Loucy (cell line): ENCODE measurements at regions not wholly inside any gene's neighbourhood (a gene's known extent, or its start where the extent isn't known, plus 50 kb on each side); places are given as distances from the start of the nearest gene placed in this dataset.

Experiments
- EZH2phosphoT487 ChIP-seq: fragments of 200-600 bp; IDR thresholded peaks from 2 replicates; pipeline ENCODE4 v1.6.1; 2018; ENCODE audit warnings: antibody characterized with exemption, mild to moderate bottlenecking, moderate library complexity, borderline replicate concordance
- TF ChIP-seq, protein P1 (sequence below): fragments of 200-600 bp; sonication (generic); conservative IDR thresholded peaks from 2 replicates; pipeline ENCODE4 v1.5.1; 2014; ENCODE audit warnings: mild to moderate bottlenecking, antibody characterized with exemption, low read length

DNA sequence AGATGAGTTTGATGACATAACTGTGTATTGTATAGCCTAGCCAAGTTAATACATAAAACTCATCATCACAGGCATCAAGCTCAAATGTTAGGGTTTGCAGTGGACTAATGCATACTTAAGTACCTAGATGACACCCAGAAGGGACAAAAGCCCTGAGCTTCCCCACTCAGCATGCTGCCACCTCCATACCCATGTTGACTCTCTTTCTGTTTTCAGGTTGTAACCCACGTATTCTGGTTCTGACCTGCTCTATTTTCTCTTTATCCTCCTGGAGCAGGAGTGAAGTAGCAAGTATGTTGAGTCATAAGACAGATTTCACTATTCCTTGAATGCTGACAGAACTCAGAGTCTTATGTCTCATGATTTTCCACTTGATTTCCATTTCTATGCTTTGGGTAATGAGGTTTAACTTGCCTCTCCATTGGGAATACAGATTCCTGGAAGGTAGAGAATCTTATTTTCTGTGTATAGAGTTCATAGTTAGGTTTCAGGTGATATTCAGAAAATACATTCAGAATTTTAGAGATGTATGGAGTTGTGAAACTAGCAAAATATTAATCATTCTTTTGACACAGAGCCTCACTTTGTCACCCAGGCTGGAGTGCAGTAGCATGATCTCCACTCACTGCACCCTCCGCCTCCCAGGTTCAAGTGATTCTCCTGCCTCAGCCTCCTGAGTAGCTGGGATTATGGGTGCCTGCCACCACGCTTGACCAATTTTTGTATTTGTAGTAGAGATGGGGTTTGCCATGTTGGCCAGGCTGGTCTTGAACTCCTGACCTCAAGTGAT lies 122.5 kb upstream of the KCNJ15 start:
- TF ChIP-seq, protein P1, sequence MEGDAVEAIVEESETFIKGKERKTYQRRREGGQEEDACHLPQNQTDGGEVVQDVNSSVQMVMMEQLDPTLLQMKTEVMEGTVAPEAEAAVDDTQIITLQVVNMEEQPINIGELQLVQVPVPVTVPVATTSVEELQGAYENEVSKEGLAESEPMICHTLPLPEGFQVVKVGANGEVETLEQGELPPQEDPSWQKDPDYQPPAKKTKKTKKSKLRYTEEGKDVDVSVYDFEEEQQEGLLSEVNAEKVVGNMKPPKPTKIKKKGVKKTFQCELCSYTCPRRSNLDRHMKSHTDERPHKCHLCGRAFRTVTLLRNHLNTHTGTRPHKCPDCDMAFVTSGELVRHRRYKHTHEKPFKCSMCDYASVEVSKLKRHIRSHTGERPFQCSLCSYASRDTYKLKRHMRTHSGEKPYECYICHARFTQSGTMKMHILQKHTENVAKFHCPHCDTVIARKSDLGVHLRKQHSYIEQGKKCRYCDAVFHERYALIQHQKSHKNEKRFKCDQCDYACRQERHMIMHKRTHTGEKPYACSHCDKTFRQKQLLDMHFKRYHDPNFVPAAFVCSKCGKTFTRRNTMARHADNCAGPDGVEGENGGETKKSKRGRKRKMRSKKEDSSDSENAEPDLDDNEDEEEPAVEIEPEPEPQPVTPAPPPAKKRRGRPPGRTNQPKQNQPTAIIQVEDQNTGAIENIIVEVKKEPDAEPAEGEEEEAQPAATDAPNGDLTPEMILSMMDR, result no peak
- no peak for TF ChIP-seq EZH2phosphoT487
